AG04449 (cell line): ENCODE measurements at regions not wholly inside any gene's neighbourhood (a gene's known extent, or its start where the extent isn't known, plus 50 kb on each side); places are given as distances from the start of the nearest gene placed in this dataset.

ENCODE experiments used
- CTCF ChIA-PET: fragments of 350-600 bp; formaldehyde crosslinking; extraction: SDS; loops from one replicate; lab custom pipeline; 2021; ENCODE audit warnings: antibody characterized with exemption; lab: Yijun Ruan, JAX
- POLR2A ChIA-PET: fragments of 400-600, 350-600 bp; formaldehyde crosslinking; extraction: SDS; loops from one replicate; lab custom pipeline; 2020; ENCODE audit warnings: antibody characterized with exemption, inconsistent platforms; lab: Yijun Ruan, JAX
- DNase-seq: peaks from one replicate; pipeline ENCODE4 v3.0.0-alpha.2; 2010; ENCODE audit warnings: low read depth, low spot score
- H3K4me3 ChIP-seq: 2 replicates; pipeline ENCODE4 v1.5.1; 2011; ENCODE audit warnings: low read depth, mild to moderate bottlenecking, control low read depth, low read length
- TF ChIP-seq, protein P1 (sequence below): IDR thresholded peaks from one replicate; pipeline ENCODE4 v1.5.1; 2011; ENCODE audit warnings: mild to moderate bottlenecking, moderate library complexity, low read length, control low read depth, inconsistent platforms; ENCODE audit not compliant: insufficient read depth; ENCODE audit errors: missing control alignments

GRCh38 chr18:34551824-34552223, 158.3 kb upstream of the DTNA start:
- TF ChIP-seq, protein P1, sequence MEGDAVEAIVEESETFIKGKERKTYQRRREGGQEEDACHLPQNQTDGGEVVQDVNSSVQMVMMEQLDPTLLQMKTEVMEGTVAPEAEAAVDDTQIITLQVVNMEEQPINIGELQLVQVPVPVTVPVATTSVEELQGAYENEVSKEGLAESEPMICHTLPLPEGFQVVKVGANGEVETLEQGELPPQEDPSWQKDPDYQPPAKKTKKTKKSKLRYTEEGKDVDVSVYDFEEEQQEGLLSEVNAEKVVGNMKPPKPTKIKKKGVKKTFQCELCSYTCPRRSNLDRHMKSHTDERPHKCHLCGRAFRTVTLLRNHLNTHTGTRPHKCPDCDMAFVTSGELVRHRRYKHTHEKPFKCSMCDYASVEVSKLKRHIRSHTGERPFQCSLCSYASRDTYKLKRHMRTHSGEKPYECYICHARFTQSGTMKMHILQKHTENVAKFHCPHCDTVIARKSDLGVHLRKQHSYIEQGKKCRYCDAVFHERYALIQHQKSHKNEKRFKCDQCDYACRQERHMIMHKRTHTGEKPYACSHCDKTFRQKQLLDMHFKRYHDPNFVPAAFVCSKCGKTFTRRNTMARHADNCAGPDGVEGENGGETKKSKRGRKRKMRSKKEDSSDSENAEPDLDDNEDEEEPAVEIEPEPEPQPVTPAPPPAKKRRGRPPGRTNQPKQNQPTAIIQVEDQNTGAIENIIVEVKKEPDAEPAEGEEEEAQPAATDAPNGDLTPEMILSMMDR = no peak
- POLR2A ChIA-PET = no interaction called here
- no peak for DNase-seq
- CTCF ChIA-PET = no interaction called here
- H3K4me3 ChIP-seq = no peak overlapping the region

DNA sequence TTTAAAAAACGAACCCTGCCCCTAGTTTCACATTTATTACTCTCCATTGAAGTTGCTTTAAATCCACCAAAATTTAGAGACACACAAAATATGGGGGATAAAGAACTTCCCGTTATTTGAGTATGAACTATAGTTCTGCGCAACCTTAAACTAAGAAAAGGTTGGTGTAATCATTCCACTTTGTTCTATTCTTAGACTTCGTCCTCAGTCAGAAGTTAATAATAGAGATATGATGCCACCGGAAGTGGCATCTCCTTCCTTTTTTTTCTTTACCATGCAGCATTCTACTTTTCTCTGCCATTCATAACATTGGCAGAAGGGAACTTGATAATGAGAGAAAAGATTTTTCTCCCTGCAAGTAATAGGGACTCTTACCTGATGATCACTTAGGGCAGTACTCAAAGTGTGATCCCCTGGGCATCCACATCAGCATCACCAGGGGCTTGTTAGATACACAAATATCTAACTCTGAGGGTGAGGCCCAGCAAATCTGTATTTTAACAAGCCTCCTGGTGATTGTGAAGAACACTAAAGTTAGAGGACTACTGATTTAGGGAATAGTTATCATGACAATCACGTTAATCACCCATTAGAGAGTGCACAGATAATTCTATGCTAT, 147.7 kb upstream of the DTNA start:
- H3K4me3 ChIP-seq = no peak overlapping the region
- TF ChIP-seq, protein P1 = no peak
- ChIA-PET CTCF (no interaction called here), POLR2A (no interaction called here)
- no peak for DNase-seq

GRCh38 chr18:34567857-34568256, 142.2 kb upstream of the DTNA start:
- H3K4me3 ChIP-seq = no peak overlapping the region
- CTCF ChIA-PET = no interaction called here
- DNase-seq = no peak
- POLR2A ChIA-PET = no interaction called here
- TF ChIP-seq, protein P1 = no peak

DNA sequence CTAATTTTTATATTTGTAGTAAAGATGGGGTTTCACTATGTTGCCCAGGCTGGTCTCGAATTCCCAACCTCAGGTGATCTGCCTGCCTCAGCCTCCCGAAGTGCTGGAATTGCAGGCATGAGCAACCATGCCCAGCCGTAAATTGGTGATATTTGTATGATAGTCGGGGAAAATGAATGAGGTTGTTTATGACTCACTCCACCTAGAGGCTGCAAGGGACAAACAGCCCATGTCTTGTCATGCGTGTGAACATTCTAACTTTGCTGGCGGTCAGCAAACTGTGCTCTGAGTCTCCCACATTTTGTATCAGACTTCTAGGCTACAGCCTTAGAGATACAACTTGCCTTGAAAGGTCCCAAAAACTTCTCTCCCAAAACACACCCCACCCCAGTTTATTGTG, 133.5 kb upstream of the DTNA start:
- no peak overlapping the region for H3K4me3 ChIP-seq
- TF ChIP-seq, protein P1 = no peak
- DNase-seq = no peak
- ChIA-PET CTCF (no interaction called here), POLR2A (no interaction called here)

GRCh38 chr18:34583895-34584294, 126.2 kb upstream of the DTNA start:
- TF ChIP-seq, protein P1 = no peak
- H3K4me3 ChIP-seq = no peak overlapping the region
- CTCF ChIA-PET = no interaction called here
- POLR2A ChIA-PET = no interaction called here
- no peak for DNase-seq

GRCh38 chr18:34590503-34590902, 119.6 kb upstream of the DTNA start:
- TF ChIP-seq, protein P1 = no peak
- H3K4me3 ChIP-seq = no peak overlapping the region
- CTCF ChIA-PET = no interaction called here
- DNase-seq = no peak
- POLR2A ChIA-PET = no interaction called here
